WTC11 (cell line): ENCODE measurements at regions not wholly inside any gene's neighbourhood (a gene's known extent, or its start where the extent isn't known, plus 50 kb on each side); places are given as distances from the start of the nearest gene placed in this dataset.

Source experiments
- ATAC-seq: fragments of 200-7000 bp; cut with Tn5 transposase; 2 replicates; pipeline ENCODE4 v1.10.0; 2021; ENCODE audit warnings: mild to moderate bottlenecking, moderate library complexity
- CTCF ChIA-PET: fragments of 300-600 bp; sonication (Branson Sonifier 250); formaldehyde crosslinking; loops from one replicate; lab custom pipeline; 2021; ENCODE audit warnings: antibody characterized with exemption; lab: Charles Lee
- POLR2A ChIA-PET: fragments of 350-600 bp; sonication (Branson Sonifier 250); formaldehyde crosslinking; loops from one replicate; lab custom pipeline; 2021; ENCODE audit warnings: antibody characterized with exemption; lab: Charles Lee
- DNase-seq: peaks from one replicate; pipeline ENCODE4 v3.0.0; 2021; ENCODE audit warnings: low spot score
- H3K27ac Mint-ChIP-seq: 2 replicates; pipeline ENCODE4 v1.8.0; 2021; ENCODE audit warnings: mixed read lengths
- H3K27me3 Mint-ChIP-seq: 2 replicates; pipeline ENCODE4 v1.8.0; 2021; ENCODE audit warnings: low read depth, mild to moderate bottlenecking, moderate library complexity, mixed read lengths
- H3K36me3 Mint-ChIP-seq: 2 replicates; pipeline ENCODE4 v1.8.0; 2021; ENCODE audit warnings: mixed read lengths
- H3K4me1 Mint-ChIP-seq: 2 replicates; pipeline ENCODE4 v1.8.0; 2022; ENCODE audit warnings: mixed read lengths
- H3K4me3 Mint-ChIP-seq: 2 replicates; pipeline ENCODE4 v1.8.0; 2021; ENCODE audit warnings: mild to moderate bottlenecking, moderate library complexity, mixed read lengths
- H3K9me3 Mint-ChIP-seq: 2 replicates; pipeline ENCODE4 v1.8.0; 2021; ENCODE audit warnings: mixed read lengths
- ARID4B ChIP-seq: sonication (generic); formaldehyde crosslinking; IDR thresholded peaks from 2 replicates; pipeline ENCODE4 v1.8.0; 2023; ENCODE audit warnings: missing genetic modification reagents, mild to moderate bottlenecking, borderline replicate concordance
- ATF1 ChIP-seq: sonication (generic); formaldehyde crosslinking; IDR thresholded peaks from 2 replicates; pipeline ENCODE4 v1.8.1; 2023; ENCODE audit warnings: mild to moderate bottlenecking, moderate library complexity, missing genetic modification reagents
- CDX4 ChIP-seq: fragments of 250-450 bp; sonication (Bioruptor Pico); IDR thresholded peaks from 2 replicates; pipeline ENCODE4 v1.9.0; 2021; ENCODE audit warnings: moderate library complexity, mild to moderate bottlenecking, inconsistent platforms, borderline replicate concordance
- FOXP4 ChIP-seq: sonication (generic); formaldehyde crosslinking; IDR thresholded peaks from 2 replicates; pipeline ENCODE4 v1.8.0; 2022; ENCODE audit warnings: mild to moderate bottlenecking, missing genetic modification reagents
- HMGA2 ChIP-seq: fragments of 250-450 bp; sonication (Bioruptor Pico); IDR thresholded peaks from 2 replicates; pipeline ENCODE4 v1.4.0; 2021; ENCODE audit warnings: mild to moderate bottlenecking, moderate library complexity
- JUN ChIP-seq: sonication (generic); formaldehyde crosslinking; IDR thresholded peaks from 2 replicates; pipeline ENCODE4 v1.8.0; 2023; ENCODE audit warnings: mild to moderate bottlenecking, missing genetic modification reagents
- MAX ChIP-seq: sonication (generic); formaldehyde crosslinking; IDR thresholded peaks from 2 replicates; pipeline ENCODE4 v1.8.0; 2022; ENCODE audit warnings: mild to moderate bottlenecking, missing genetic modification reagents
- MXD4 ChIP-seq: fragments of 250-450 bp; sonication (Bioruptor Pico); IDR thresholded peaks from 2 replicates; pipeline ENCODE4 v1.8.0; 2021; ENCODE audit warnings: mild to moderate bottlenecking, moderate library complexity, borderline replicate concordance
- NFYB ChIP-seq: sonication (generic); formaldehyde crosslinking; conservative IDR thresholded peaks from 2 replicates; pipeline ENCODE4 v1.8.0; 2022; ENCODE audit warnings: low read depth, missing genetic modification reagents
- NR1H2 ChIP-seq: sonication (generic); formaldehyde crosslinking; IDR thresholded peaks from 2 replicates; pipeline ENCODE4 v1.9.0; 2021; ENCODE audit warnings: mild to moderate bottlenecking, moderate library complexity, missing genetic modification reagents
- NR3C1 ChIP-seq: sonication (generic); formaldehyde crosslinking; conservative IDR thresholded peaks from 2 replicates; pipeline ENCODE4 v1.8.1; 2023; ENCODE audit warnings: low read depth, mild to moderate bottlenecking, missing genetic modification reagents
- RORB ChIP-seq: fragments of 250-450 bp; sonication (Bioruptor Pico); IDR thresholded peaks from 2 replicates; pipeline ENCODE4 v1.9.0; 2021; ENCODE audit warnings: mild to moderate bottlenecking
- TCF7 ChIP-seq: sonication (generic); formaldehyde crosslinking; IDR thresholded peaks from 2 replicates; pipeline ENCODE4 v1.8.0; 2022; ENCODE audit warnings: mild to moderate bottlenecking, low read depth, missing genetic modification reagents, moderate library complexity
- TEAD1 ChIP-seq: sonication (generic); formaldehyde crosslinking; IDR thresholded peaks from 2 replicates; pipeline ENCODE4 v1.8.0; 2022; ENCODE audit warnings: mild to moderate bottlenecking, missing genetic modification reagents
- ZNF423 ChIP-seq: fragments of 250-450 bp; sonication (Bioruptor Pico); IDR thresholded peaks from 2 replicates; pipeline ENCODE4 v2.1.2; 2022; ENCODE audit warnings: mild to moderate bottlenecking, moderate library complexity
- ZNF425 ChIP-seq: fragments of 250-450 bp; sonication (Bioruptor Pico); conservative IDR thresholded peaks from 2 replicates; pipeline ENCODE4 v1.9.0; 2021; ENCODE audit warnings: mild to moderate bottlenecking

- TF ChIP-seq MAX = no peak
- TF ChIP-seq TCF7 = no peak
- no peak for TF ChIP-seq ARID4B (CRISPR knock-in tag)
- no peak for TF ChIP-seq TEAD1 (CRISPR knock-in tag)
- TF ChIP-seq ATF1 (CRISPR knock-in tag) = no peak
- TF ChIP-seq NR1H2 (CRISPR knock-in tag) = no peak
- TF ChIP-seq FOXP4 (CRISPR knock-in tag) = no peak
- no peak for TF ChIP-seq HMGA2
- no peak for TF ChIP-seq NFYB (CRISPR knock-in tag)
- no peak for TF ChIP-seq MXD4 (CRISPR knock-in tag)
Observed at GRCh38 chr5:143898381-143898780, 86.4 kb downstream of the HMHB1 start (continued).

- ChIA-PET POLR2A (no interaction called here), CTCF (no interaction called here)
- H3K4me3 Mint-ChIP-seq = no peak overlapping the region
- H3K36me3 Mint-ChIP-seq = no peaks in the 10 kb centered on the region
- DNase-seq = no peak
- no peak for ATAC-seq
- H3K9me3 Mint-ChIP-seq = peaks cover 2% of the 10 kb centered on the region
- H3K27ac Mint-ChIP-seq = no peak overlapping the region
- no peaks in the 10 kb centered on the region for H3K27me3 Mint-ChIP-seq
- TF ChIP-seq JUN (CRISPR knock-in tag) (no peak), CDX4 (CRISPR knock-in tag) (no peak), ZNF423 (no peak), ZNF425 (no peak), RORB (no peak), NR3C1 (CRISPR knock-in tag) (no peak)
- H3K4me1 Mint-ChIP-seq = peaks cover 18% of the 10 kb centered on the region
Observed at GRCh38 chr5:143898916-143899591, 87.1 kb downstream of the HMHB1 start.
